ENCODE measurements at regions not wholly inside any gene's neighbourhood (a gene's known extent, or its start where the extent isn't known, plus 50 kb on each side); places are given as distances from the start of the nearest gene placed in this dataset.

- TF ChIP-seq CTCF (IDR thresholded peaks at IDR 0.05) (no peak), EP300 (IDR thresholded peaks at IDR 0.05) (no peak)
These were observed 378.5 kb downstream of the FRK start for GRCh38 chr6:115681978-115682775.
